Neural progenitor cell (in vitro differentiated cells): ENCODE measurements at regions not wholly inside any gene's neighbourhood (a gene's known extent, or its start where the extent isn't known, plus 50 kb on each side); places are given as distances from the start of the nearest gene placed in this dataset.

Experiments used
- DNase-seq: peaks from one replicate; pipeline ENCODE4 v3.0.0-alpha.2; 2016; ENCODE audit warnings: low spot score
- H2AFZ ChIP-seq: fragments of 200-600 bp; sonication (generic); replicated peaks from 2 replicates; pipeline ENCODE4 v1.6.1; 2016; ENCODE audit warnings: antibody characterized with exemption
- H3F3A ChIP-seq: fragments of 200-600 bp; sonication (generic); 2 replicates; pipeline ENCODE4 v1.6.1; 2016; ENCODE audit warnings: antibody characterized with exemption, low read depth
- H3K27ac ChIP-seq: fragments of 200-600 bp; sonication (generic); 2 replicates; pipeline ENCODE4 v1.5.1; 2016; ENCODE audit warnings: mild to moderate bottlenecking
- H3K27me3 ChIP-seq: fragments of 200-600 bp; sonication (generic); 2 replicates; pipeline ENCODE4 v1.6.1; 2016; ENCODE audit warnings: mild to moderate bottlenecking, moderate library complexity
- H3K36me3 ChIP-seq: fragments of 200-600 bp; sonication (generic); 2 replicates; pipeline ENCODE4 v1.5.1; 2016
- H3K4me1 ChIP-seq: fragments of 200-600 bp; sonication (generic); 2 replicates; pipeline ENCODE4 v1.6.1; 2016; ENCODE audit warnings: mixed run types
- H3K4me2 ChIP-seq: fragments of 200-600 bp; sonication (generic); 2 replicates; pipeline ENCODE4 v1.6.1; 2016
- H3K4me3 ChIP-seq: fragments of 200-600 bp; sonication (generic); 2 replicates; pipeline ENCODE4 v1.5.1; 2016
- H3K79me2 ChIP-seq: fragments of 200-600 bp; sonication (generic); 2 replicates; pipeline ENCODE4 v1.6.1; 2016; ENCODE audit warnings: low read depth
- H3K9ac ChIP-seq: fragments of 200-600 bp; sonication (generic); 2 replicates; pipeline ENCODE4 v1.6.1; 2016
- H3K9me3 ChIP-seq: fragments of 200-600 bp; sonication (generic); 2 replicates; pipeline ENCODE4 v1.5.1; 2016; ENCODE audit warnings: low read depth
- H4K20me1 ChIP-seq: fragments of 200-600 bp; sonication (generic); 2 replicates; pipeline ENCODE4 v1.6.1; 2016; ENCODE audit warnings: low read depth
- H3K27ac Mint-ChIP-seq: 3 replicates; pipeline ENCODE4 v1.8.0; 2021; ENCODE audit warnings: mixed read lengths
- H3K27me3 Mint-ChIP-seq: 2 replicates; pipeline ENCODE4 v1.8.0; 2022; ENCODE audit warnings: low read depth, mild to moderate bottlenecking, inconsistent platforms, moderate library complexity, mixed read lengths; ENCODE audit not compliant: insufficient read depth
- H3K36me3 Mint-ChIP-seq: 3 replicates; pipeline ENCODE4 v1.8.0; 2021; ENCODE audit warnings: mixed read lengths
- H3K4me1 Mint-ChIP-seq: 3 replicates; pipeline ENCODE4 v1.8.0; 2021; ENCODE audit warnings: mixed read lengths
- H3K4me3 Mint-ChIP-seq: 3 replicates; pipeline ENCODE4 v1.8.0; 2021; ENCODE audit warnings: mild to moderate bottlenecking, moderate library complexity, mixed read lengths
- H3K9me3 Mint-ChIP-seq: 3 replicates; pipeline ENCODE4 v1.8.0; 2020; ENCODE audit warnings: mixed read lengths
- CTCF ChIP-seq: fragments of 200-600 bp; sonication (generic); IDR thresholded peaks from 2 replicates; pipeline ENCODE4 v1.5.1; 2017; ENCODE audit warnings: antibody characterized with exemption, mild to moderate bottlenecking
- EZH2 ChIP-seq: fragments of 200-600 bp; sonication (generic); IDR thresholded peaks from 2 replicates; pipeline ENCODE4 v1.6.1; 2017; ENCODE audit warnings: antibody characterized with exemption, mild to moderate bottlenecking, moderate library complexity
- EZH2phosphoT487 ChIP-seq: fragments of 200-600 bp; sonication (generic); IDR thresholded peaks from 2 replicates; pipeline ENCODE4 v1.6.1; 2017; ENCODE audit warnings: antibody characterized with exemption

- no peak for DNase-seq
- peaks cover 35% of the 10 kb centered on the region for H3K4me1 Mint-ChIP-seq
- Histone ChIP-seq H3K9me3 (no peaks in the 10 kb centered on the region), H3K4me2 (no peak overlapping the region), H3K36me3 (no peaks in the 10 kb centered on the region), H3K79me2 (no peaks in the 10 kb centered on the region), H2AFZ (no peak overlapping the region), H4K20me1 (no peaks in the 10 kb centered on the region), H3K27ac (no peak overlapping the region), H3K27me3 (no peaks in the 10 kb centered on the region), H3K4me1 (peaks cover 15% of the 10 kb centered on the region), H3F3A (no peaks in the 10 kb centered on the region), H3K9ac (no peak overlapping the region), H3K4me3 (no peak overlapping the region)
- H3K36me3 Mint-ChIP-seq = no peaks in the 10 kb centered on the region
- H3K27me3 Mint-ChIP-seq = peaks cover 14% of the 10 kb centered on the region
- peak overlapping the region; percentile 78 for H3K27ac Mint-ChIP-seq
- TF ChIP-seq EZH2phosphoT487 = no peak
- TF ChIP-seq CTCF = no peak
- TF ChIP-seq EZH2 = no peak
- peak overlapping the region; percentile 15 for H3K4me3 Mint-ChIP-seq
- no peaks in the 10 kb centered on the region for H3K9me3 Mint-ChIP-seq
These were observed 111.1 kb upstream of the FAM20C start for GRCh38 chr7:81068-81925.

GRCh38 chr7:81926-82756 lies 110.2 kb upstream of the FAM20C start:
- peaks cover 20% of the 10 kb centered on the region for H3K27me3 Mint-ChIP-seq
- no peak overlapping the region for H3K4me2 ChIP-seq
- no peaks in the 10 kb centered on the region for H3K79me2 ChIP-seq
- H3F3A ChIP-seq = no peaks in the 10 kb centered on the region
- peaks cover 42% of the 10 kb centered on the region for H3K4me1 Mint-ChIP-seq
- H3K9me3 Mint-ChIP-seq = no peaks in the 10 kb centered on the region
- no peaks in the 10 kb centered on the region for H4K20me1 ChIP-seq
- H3K36me3 ChIP-seq = no peaks in the 10 kb centered on the region
- peak; percentile 29 for DNase-seq
- no peaks in the 10 kb centered on the region for H3K27me3 ChIP-seq
- TF ChIP-seq EZH2phosphoT487 (no peak), EZH2 (no peak), CTCF (no peak)
- no peak overlapping the region for H3K9ac ChIP-seq
- H3K9me3 ChIP-seq = no peaks in the 10 kb centered on the region
- H2AFZ ChIP-seq = peak overlapping the region; percentile 34
- no peak overlapping the region for H3K4me3 Mint-ChIP-seq
- H3K36me3 Mint-ChIP-seq = no peaks in the 10 kb centered on the region
- no peak overlapping the region for H3K4me3 ChIP-seq
- H3K4me1 ChIP-seq = peaks cover 15% of the 10 kb centered on the region
- H3K27ac Mint-ChIP-seq = peak overlapping the region; percentile 63
- H3K27ac ChIP-seq = no peak overlapping the region

- Histone ChIP-seq H3K36me3 (no peaks in the 10 kb centered on the region), H3K9ac (no peak overlapping the region), H3K27me3 (no peaks in the 10 kb centered on the region), H2AFZ (peak overlapping the region; percentile 34), H3K4me3 (no peak overlapping the region), H3K4me2 (no peak overlapping the region), H3K4me1 (peaks cover 15% of the 10 kb centered on the region), H4K20me1 (no peaks in the 10 kb centered on the region), H3F3A (no peaks in the 10 kb centered on the region), H3K27ac (no peak overlapping the region), H3K79me2 (no peaks in the 10 kb centered on the region), H3K9me3 (no peaks in the 10 kb centered on the region)
- TF ChIP-seq EZH2phosphoT487 = no peak
- TF ChIP-seq EZH2 = no peak
- no peak for TF ChIP-seq CTCF
- Mint-ChIP-seq H3K27ac (peak overlapping the region; percentile 94), H3K4me1 (peaks cover 46% of the 10 kb centered on the region), H3K9me3 (no peaks in the 10 kb centered on the region), H3K4me3 (peak overlapping the region; percentile 13), H3K27me3 (peaks cover 20% of the 10 kb centered on the region), H3K36me3 (no peaks in the 10 kb centered on the region)
- no peak for DNase-seq
These were observed 109.6 kb upstream of the FAM20C start for GRCh38 chr7:82757-83155.
